HCT116 (cell line): ENCODE measurements at regions not wholly inside any gene's neighbourhood (a gene's known extent, or its start where the extent isn't known, plus 50 kb on each side); places are given as distances from the start of the nearest gene placed in this dataset.

ENCODE experiments used
- ATAC-seq: fragments of 200-7000 bp; cut with Tn5 transposase; 2 replicates; pipeline ENCODE4 v1.9.1; 2020; ENCODE audit warnings: mild to moderate bottlenecking, moderate library complexity
- BruUV-seq: library from RNA; stranded (reverse); fragments of 400-500 nt; replicated peaks from 2 replicates; lab custom pipeline; 2021; lab: Mats Ljungman, UMichigan
- CTCF ChIA-PET: fragments of 300-600 bp; sonication (Branson Sonifier 250); formaldehyde crosslinking; loops from one replicate; lab custom pipeline; 2021; ENCODE audit warnings: antibody characterized with exemption; lab: Charles Lee
- POLR2A ChIA-PET: fragments of 300-600, 350-600 bp; sonication (Branson Sonifier 250); formaldehyde crosslinking; loops from one replicate; lab custom pipeline; 2021; ENCODE audit warnings: antibody characterized with exemption; lab: Charles Lee
- RAD21 ChIA-PET, 2 experiments: fragments of 300-600 bp; sonication (Branson Sonifier 250); formaldehyde crosslinking; loops; one replicate each; lab custom pipeline; 2023; ENCODE audit warnings: low total read pairs in 2 of 2; ENCODE audit not compliant: uncharacterized antibody in 2 of 2, unreplicated experiment in 2 of 2, low non-redundant PET in 1 of 2; lab: Charles Lee
- DNase-seq: peaks from one replicate; pipeline ENCODE4 v3.0.0-alpha.2; 2010; ENCODE audit warnings: low read depth, low spot score
- H2AFZ ChIP-seq: fragments of 200-600 bp; shearing (Covaris generic), sonication (generic); 2 replicates; pipeline ENCODE4 v1.6.1; 2017; ENCODE audit warnings: low read depth, mixed run types, mixed read lengths, antibody characterized with exemption, low read length; ENCODE audit not compliant: poor library complexity, severe bottlenecking
- H3K27ac ChIP-seq: 2 replicates; pipeline ENCODE4 v1.5.1; 2012; ENCODE audit warnings: low read depth, low read length
- H3K27me3 ChIP-seq: fragments of 200-600 bp; sonication (generic); 2 replicates; pipeline ENCODE4 v1.6.1; 2016; ENCODE audit warnings: mixed run types, low read length, mixed read lengths; ENCODE audit not compliant: insufficient read depth
- H3K36me3 ChIP-seq, 2 experiments: fragments of 200-500 bp in 1 of 2; fragments of 200-600 bp in 1 of 2; sonication (Bioruptor generic) in 1 of 2; sonication (generic) in 1 of 2; 2 replicates each; pipeline versions ENCODE4 v1.5.1 to v1.6.1; 2014 to 2016; ENCODE audit warnings: low read length in 2 of 2, inconsistent platforms in 1 of 2, mixed read lengths in 1 of 2, mixed run types in 1 of 2; ENCODE audit not compliant: insufficient read depth in 2 of 2, control insufficient read depth in 1 of 2
- H3K4me1 ChIP-seq, 2 experiments: fragments of 200-600 bp in 1 of 2; sonication (generic) in 1 of 2; 2 replicates each; pipeline versions ENCODE4 v1.5.1 to v1.6.1; 2012 to 2017; ENCODE audit warnings: low read length in 2 of 2, inconsistent platforms in 1 of 2, mild to moderate bottlenecking in 1 of 2, mixed read lengths in 1 of 2, mixed run types in 1 of 2, moderate library complexity in 1 of 2; ENCODE audit not compliant: insufficient read depth in 2 of 2, control insufficient read depth in 1 of 2
- H3K4me2 ChIP-seq: fragments of 200-600 bp; sonication (generic); 2 replicates; pipeline ENCODE4 v1.6.1; 2017; ENCODE audit warnings: mixed run types, low read length, mixed read lengths
- H3K4me3 ChIP-seq, 2 experiments: fragments of 200-600 bp in 1 of 2; sonication (generic) in 1 of 2; replicated peaks in 1 of 2; 2 replicates each; pipeline ENCODE4 v1.5.1; 2011 to 2016; ENCODE audit warnings: low read length in 2 of 2, control low read depth in 1 of 2, low read depth in 1 of 2, mild to moderate bottlenecking in 1 of 2, mixed read lengths in 1 of 2, mixed run types in 1 of 2
- H3K79me2 ChIP-seq: fragments of 200-600 bp; sonication (generic); 2 replicates; pipeline ENCODE4 v1.6.1; 2017; ENCODE audit warnings: mild to moderate bottlenecking, mixed run types, low read length, moderate library complexity, mixed read lengths; ENCODE audit not compliant: insufficient read depth
- H3K9ac ChIP-seq: fragments of 200-600 bp; sonication (generic); 2 replicates; pipeline ENCODE4 v1.6.1; 2016; ENCODE audit warnings: low read length, mixed read lengths
- H3K9me2 ChIP-seq: fragments of 200-600 bp; sonication (generic), shearing (Covaris generic); 2 replicates; pipeline ENCODE4 v1.6.1; 2017; ENCODE audit warnings: mixed run types, mild to moderate bottlenecking, moderate library complexity; ENCODE audit not compliant: insufficient read depth
- H3K9me3 ChIP-seq, 2 experiments: fragments of 200-500 bp in 1 of 2; fragments of 200-600 bp in 1 of 2; sonication (Bioruptor generic) in 1 of 2; sonication (generic) in 1 of 2; 2 replicates each; pipeline ENCODE4 v1.6.1; 2014 to 2017; ENCODE audit warnings: low read length in 2 of 2, mixed read lengths in 2 of 2, inconsistent platforms in 1 of 2, low read depth in 1 of 2, mild to moderate bottlenecking in 1 of 2, mixed run types in 1 of 2, moderate library complexity in 1 of 2; ENCODE audit not compliant: control insufficient read depth in 1 of 2, insufficient read depth in 1 of 2
- H4K20me1 ChIP-seq: fragments of 200-600 bp; sonication (generic), shearing (Covaris generic); 2 replicates; pipeline ENCODE4 v1.6.1; 2017; ENCODE audit warnings: mixed run types, mild to moderate bottlenecking, moderate library complexity; ENCODE audit not compliant: insufficient read depth
- ATF3 ChIP-seq: IDR thresholded peaks from 2 replicates; pipeline ENCODE4 v1.6.1; 2012
- CEBPB ChIP-seq: IDR thresholded peaks from 2 replicates; pipeline ENCODE4 v1.6.1; 2012; ENCODE audit warnings: low read depth
- CTCF ChIP-seq, 3 experiments: fragments of 200-600 bp in 1 of 3; sonication (generic) in 1 of 3; IDR thresholded peaks in 2 of 3; conservative IDR thresholded peaks in 1 of 3; 2 replicates each; pipeline ENCODE4 v1.5.1; 2012 to 2017; ENCODE audit warnings: low read depth in 2 of 3, low read length in 2 of 3, antibody characterized with exemption in 1 of 3, borderline replicate concordance in 1 of 3, control low read depth in 1 of 3, mild to moderate bottlenecking in 1 of 3, mixed read lengths in 1 of 3, mixed run types in 1 of 3, moderate library complexity in 1 of 3; ENCODE audit not compliant: insufficient read depth in 1 of 3
- ELF1 ChIP-seq: IDR thresholded peaks from 2 replicates; pipeline ENCODE4 v1.6.1; 2012; ENCODE audit warnings: low read depth, borderline replicate concordance
- EZH2phosphoT487 ChIP-seq: fragments of 200-600 bp; IDR thresholded peaks from 2 replicates; pipeline ENCODE4 v1.6.1; 2018; ENCODE audit warnings: antibody characterized with exemption, borderline replicate concordance
- FOSL1 ChIP-seq: IDR thresholded peaks from 2 replicates; pipeline ENCODE4 v1.6.1; 2012; ENCODE audit warnings: low read depth
- JUND ChIP-seq: IDR thresholded peaks from 2 replicates; pipeline ENCODE4 v1.6.1; 2012
- MAX ChIP-seq: IDR thresholded peaks from 2 replicates; pipeline ENCODE4 v1.6.1; 2012
- POLR2A ChIP-seq: IDR thresholded peaks from 2 replicates; pipeline ENCODE4 v1.7.0; 2011; ENCODE audit warnings: borderline replicate concordance; ENCODE audit not compliant: insufficient read depth, insufficient read length; ENCODE audit errors: extremely low read depth
- RAD21 ChIP-seq: IDR thresholded peaks from 2 replicates; pipeline ENCODE4 v1.6.1; 2012; ENCODE audit warnings: low read depth, mild to moderate bottlenecking
- SIN3A ChIP-seq: IDR thresholded peaks from 2 replicates; pipeline ENCODE4 v1.6.1; 2012; ENCODE audit warnings: low read depth
- SP1 ChIP-seq: IDR thresholded peaks from 2 replicates; pipeline ENCODE4 v1.6.1; 2012; ENCODE audit warnings: low read depth
- ZBTB33 ChIP-seq: IDR thresholded peaks from 2 replicates; pipeline ENCODE4 v1.6.1; 2011; ENCODE audit warnings: mild to moderate bottlenecking, low read length, moderate library complexity; ENCODE audit not compliant: insufficient replicate concordance; ENCODE audit errors: extremely low read depth
- ZFX ChIP-seq: fragments of 450-650 bp; IDR thresholded peaks from 2 replicates; pipeline ENCODE4 v1.6.1; 2017
- intact Hi-C: fragments of 100-400 bp; cut with micrococcal nuclease; formaldehyde crosslinking; loops from 2 replicates; pipeline ENCODE4 v1.10.0; 2022

- CTCF ChIA-PET: no interaction called here
These were observed 254.6 kb upstream of the SOX14 start for GRCh38 chr3:137509354-137510045.

More at GRCh38 chr3:137509354-137510045, 254.6 kb upstream of the SOX14 start:
- no peak overlapping the region for H2AFZ ChIP-seq
- no peaks in the 10 kb centered on the region for H4K20me1 ChIP-seq
- BruUV-seq: no TSS peak
- no peaks in the 10 kb centered on the region for H3K79me2 ChIP-seq
- no peaks in the 10 kb centered on the region for H3K9me3 ChIP-seq
- H3K27ac ChIP-seq: no peak overlapping the region
- no peak overlapping the region for H3K4me2 ChIP-seq
- H3K4me3 ChIP-seq: no peak overlapping the region
- H3K9me2 ChIP-seq: no peaks in the 10 kb centered on the region
- ATAC-seq (no peak), DNase-seq (no peak)
- intact Hi-C loops: no loop called here
- TF ChIP-seq ZBTB33 (no peak), FOSL1 (no peak), ZFX (no peak), SP1 (no peak), JUND (no peak), EZH2phosphoT487 (no peak), ATF3 (no peak), CTCF (IDR thresholded peaks at IDR 0.05 in 2 of 3, conservative IDR thresholded peaks at IDR 0.05 in 1 of 3; ENCODE audit: borderline replicate concordance in 1 of 3, insufficient read depth in 1 of 3, low read depth in 2 of 3, low read length in 2 of 3) (no peak), RAD21 (no peak), ELF1 (no peak), SIN3A (no peak), POLR2A (no peak), CEBPB (no peak), MAX (no peak)
- no peaks in the 10 kb centered on the region for H3K36me3 ChIP-seq
- H3K9ac ChIP-seq: no peak overlapping the region
- POLR2A ChIA-PET: no interaction called here
- H3K4me1 ChIP-seq: no peaks in the 10 kb centered on the region
- 0 out of 2 replicates have a peak, but pooled peaks cover 9% of the 10 kb centered on the region for H3K27me3 ChIP-seq
- RAD21 ChIA-PET: no interaction called here
